B cell (primary cell): ENCODE measurements at regions not wholly inside any gene's neighbourhood (a gene's known extent, or its start where the extent isn't known, plus 50 kb on each side); places are given as distances from the start of the nearest gene placed in this dataset.

ENCODE experiments used
- CTCF ChIP-seq: fragments of 200-600 bp; IDR thresholded peaks from one replicate; pipeline ENCODE4 v1.8.0; 2022; ENCODE audit warnings: antibody characterized with exemption, mild to moderate bottlenecking
- EZH2 ChIP-seq: IDR thresholded peaks from 2 replicates; pipeline ENCODE4 v1.6.1; 2012; ENCODE audit warnings: borderline replicate concordance, low read depth, mild to moderate bottlenecking, moderate library complexity, low read length; ENCODE audit not compliant: insufficient read depth, poor library complexity, severe bottlenecking

- TF ChIP-seq EZH2 (no peak), CTCF (no peak)
Observed at GRCh38 chr10:29068302-29068701, 220.6 kb upstream of the LYZL1 start.
